Skeletal muscle tissue (tissue), 3 donors: ENCODE measurements at regions not wholly inside any gene's neighbourhood (a gene's known extent, or its start where the extent isn't known, plus 50 kb on each side); places are given as distances from the start of the nearest gene placed in this dataset.

ENCODE experiments used
- H3K27ac ChIP-seq: one replicate; pipeline ENCODE4 v1.7.0; 2013; ENCODE audit warnings: mild to moderate bottlenecking, low read depth, low read length, inconsistent platforms
- H3K27me3 ChIP-seq, 3 donors: one replicate each; pipeline ENCODE4 v1.7.0; 2013; ENCODE audit warnings: low read length in 3 of 3; ENCODE audit not compliant: control insufficient read depth in 3 of 3, insufficient read depth in 3 of 3
- H3K36me3 ChIP-seq, 3 donors: one replicate each; pipeline ENCODE4 v1.7.0; 2013; ENCODE audit warnings: low read length in 3 of 3; ENCODE audit not compliant: control insufficient read depth in 3 of 3, insufficient read depth in 3 of 3
- H3K4me1 ChIP-seq, 3 donors: one replicate each; pipeline ENCODE4 v1.7.0; 2013; ENCODE audit warnings: low read length in 3 of 3, mild to moderate bottlenecking in 3 of 3; ENCODE audit not compliant: control insufficient read depth in 3 of 3, insufficient read depth in 3 of 3
- H3K4me3 ChIP-seq, 3 donors: one replicate each; pipeline ENCODE4 v1.7.0; 2013; ENCODE audit warnings: low read length in 3 of 3
- H3K9ac ChIP-seq, 3 donors: one replicate each; pipeline ENCODE4 v1.7.0; 2013; ENCODE audit warnings: low read length in 3 of 3, mild to moderate bottlenecking in 3 of 3, moderate library complexity in 2 of 3, low read depth in 1 of 3
- H3K9me3 ChIP-seq, 3 donors: one replicate each; pipeline ENCODE4 v1.7.0; 2013; ENCODE audit warnings: low read length in 3 of 3; ENCODE audit not compliant: control insufficient read depth in 3 of 3
- donor health status: Osteomylitis.

DNA sequence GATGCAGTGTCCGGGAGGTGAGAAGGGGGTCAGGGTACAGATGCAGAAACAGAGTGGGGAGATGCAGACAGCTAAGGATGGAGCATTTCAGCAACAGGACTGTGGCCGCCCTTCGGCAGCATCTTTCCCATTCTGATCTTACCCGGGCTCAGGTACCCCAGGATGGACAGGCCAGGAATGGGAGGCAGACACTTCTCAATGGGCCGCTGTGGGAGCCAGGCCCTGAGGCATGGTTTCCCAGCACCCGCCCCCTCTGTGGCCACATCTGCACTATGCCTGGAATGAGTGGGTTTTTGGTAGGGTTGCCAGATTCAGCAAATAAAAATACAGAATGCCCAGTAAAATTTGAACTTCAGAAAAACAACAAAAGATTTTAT, 105.2 kb upstream of the CTBP2 start:
- Histone ChIP-seq H3K36me3 (no peaks in the 10 kb centered on the region), H3K4me3 (no peak overlapping the region), H3K9me3 (no peaks in the 10 kb centered on the region), H3K9ac (no peak overlapping the region), H3K4me1 (no peaks in the 10 kb centered on the region), H3K27ac (no peak overlapping the region), H3K27me3 (peaks cover 0 to 9% (median 5%) of the 10 kb centered on the region in 3 donors)

DNA sequence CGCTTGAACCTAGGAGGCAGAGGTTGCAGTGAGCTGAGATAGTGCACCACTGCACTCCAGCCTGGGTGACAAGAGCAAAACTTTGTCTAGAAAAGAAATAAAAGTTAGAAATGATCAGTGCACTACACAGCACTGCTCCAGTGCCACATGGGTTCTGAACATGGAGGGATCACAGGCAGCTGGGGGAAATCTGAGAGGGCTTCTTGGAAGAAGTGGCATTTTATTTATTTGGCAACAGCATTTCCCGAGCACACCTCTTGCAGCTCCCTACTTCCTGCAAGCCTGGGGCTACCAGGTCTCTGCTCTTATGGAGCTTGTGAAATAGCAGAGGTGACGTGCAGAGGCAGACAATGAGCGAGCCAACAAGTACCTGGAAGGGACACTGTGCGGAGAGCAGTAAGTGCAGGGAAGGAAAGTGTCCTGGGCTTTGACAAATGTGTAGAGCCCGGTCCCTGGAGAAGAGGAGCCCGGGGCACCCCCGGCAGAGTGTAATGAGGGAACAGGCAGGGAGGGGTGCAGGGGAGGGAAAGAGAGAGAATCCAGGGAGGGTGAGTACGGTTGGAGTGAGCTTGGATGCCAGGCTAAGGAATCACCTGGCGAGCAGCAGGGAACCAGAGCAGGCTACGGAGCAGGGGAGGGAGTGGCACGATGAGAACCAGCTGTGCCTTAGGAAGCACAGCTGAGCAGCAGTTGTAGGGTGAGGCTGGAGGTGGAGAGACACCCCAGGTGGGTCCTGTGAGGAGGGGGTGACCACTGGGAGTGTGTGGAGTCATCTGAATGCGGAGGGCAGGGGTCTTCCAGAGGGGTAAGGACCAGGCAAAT, 104.6 kb upstream of the CTBP2 start:
- Histone ChIP-seq H3K27me3 (peaks cover 0 to 6% (median 2%) of the 10 kb centered on the region in 3 donors), H3K9ac (no peak overlapping the region), H3K9me3 (no peaks in the 10 kb centered on the region), H3K4me3 (no peak overlapping the region), H3K4me1 (no peaks in the 10 kb centered on the region), H3K36me3 (no peaks in the 10 kb centered on the region), H3K27ac (no peak overlapping the region)

DNA sequence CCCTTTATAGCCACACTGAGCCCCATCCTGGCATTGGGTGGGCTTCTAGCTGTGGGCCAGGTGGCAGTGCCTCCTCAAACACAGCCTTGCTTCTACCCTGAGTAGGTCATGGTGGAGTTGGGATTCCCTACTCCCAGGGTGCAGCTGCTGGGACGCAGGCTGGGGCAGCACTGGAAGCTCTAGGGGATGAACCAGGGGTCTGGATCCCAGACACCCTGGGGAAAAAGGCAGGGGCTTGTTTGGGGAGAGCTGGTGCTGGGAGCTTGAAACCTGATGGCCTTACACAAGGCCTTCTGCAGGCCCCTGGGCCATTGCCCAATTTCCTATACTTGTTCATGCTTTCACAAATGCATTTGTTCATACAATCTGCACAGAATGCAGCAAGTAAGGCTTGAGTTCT, 103.7 kb upstream of the CTBP2 start:
- Histone ChIP-seq H3K9me3 (no peaks in the 10 kb centered on the region), H3K27me3 (peaks cover 0 to 4% (median 0%) of the 10 kb centered on the region in 3 donors), H3K36me3 (no peaks in the 10 kb centered on the region), H3K4me1 (no peaks in the 10 kb centered on the region), H3K4me3 (no peak overlapping the region), H3K27ac (no peak overlapping the region), H3K9ac (no peak overlapping the region)

DNA sequence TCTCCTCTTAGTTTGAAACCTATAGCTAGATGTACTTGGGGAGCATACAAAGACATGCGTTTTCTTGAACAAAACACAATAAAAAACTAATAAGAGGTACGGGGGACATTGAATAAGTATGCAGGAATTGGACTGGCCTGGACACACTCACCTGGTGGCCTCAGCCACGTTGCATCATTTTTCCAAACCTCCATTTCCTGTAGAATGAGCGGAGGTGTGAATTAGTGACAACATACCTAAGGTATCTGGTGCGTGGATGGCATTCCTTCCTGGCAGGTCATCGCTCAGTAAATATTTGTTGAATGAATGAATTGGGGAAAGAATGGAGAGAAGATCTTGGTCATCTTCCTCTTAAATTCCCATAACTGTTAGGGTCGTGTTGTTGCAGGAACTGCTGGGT, 103.2 kb upstream of the CTBP2 start:
- Histone ChIP-seq H3K9me3 (no peaks in the 10 kb centered on the region), H3K36me3 (no peaks in the 10 kb centered on the region), H3K4me3 (no peak overlapping the region), H3K27ac (no peak overlapping the region), H3K9ac (no peak overlapping the region), H3K4me1 (no peaks in the 10 kb centered on the region), H3K27me3 (peaks cover 0 to 4% (median 0%) of the 10 kb centered on the region in 3 donors)

DNA sequence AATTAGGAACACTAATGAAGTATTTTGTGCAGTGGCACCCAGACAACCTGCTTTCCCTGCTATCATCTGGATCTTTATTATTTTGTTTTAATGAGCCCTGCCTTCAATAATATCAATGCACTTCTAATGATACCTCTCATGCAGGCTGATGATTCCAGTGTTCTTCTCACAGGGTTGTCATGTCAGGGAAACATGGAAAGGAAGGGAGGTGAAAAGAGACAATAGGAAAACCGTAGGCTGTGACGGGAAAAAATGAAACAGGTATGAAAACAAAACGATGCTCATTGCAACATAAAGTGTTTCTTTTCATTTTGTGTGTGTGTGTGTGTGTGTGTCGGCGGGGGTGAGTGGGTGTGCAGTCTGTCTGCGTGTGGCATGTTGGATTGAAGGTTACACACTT, 102.6 kb upstream of the CTBP2 start:
- Histone ChIP-seq H3K4me1 (no peaks in the 10 kb centered on the region), H3K36me3 (no peaks in the 10 kb centered on the region), H3K9ac (no peak overlapping the region), H3K27ac (no peak overlapping the region), H3K4me3 (no peak overlapping the region), H3K9me3 (no peaks in the 10 kb centered on the region), H3K27me3 (peaks cover 0 to 4% (median 0%) of the 10 kb centered on the region in 3 donors)

DNA sequence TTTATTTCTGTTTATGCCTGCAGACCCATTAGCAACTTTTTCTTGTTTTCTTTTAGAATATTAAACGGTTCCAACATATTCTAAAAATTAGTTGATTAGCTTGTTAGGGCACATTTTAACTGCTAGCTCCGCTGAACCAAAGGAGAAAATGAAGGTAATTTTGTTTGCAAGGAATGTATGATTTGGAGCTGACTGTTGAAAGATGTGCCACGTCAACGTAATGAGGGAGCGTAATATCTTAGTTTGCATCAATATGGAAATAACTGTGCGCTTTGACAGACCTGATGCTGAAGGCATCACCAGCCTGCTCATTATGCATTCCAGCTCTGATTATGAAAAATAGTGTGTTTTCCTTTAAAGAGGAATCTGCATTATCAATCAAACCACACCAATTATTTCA, 102.0 kb upstream of the CTBP2 start:
- Histone ChIP-seq H3K36me3 (no peaks in the 10 kb centered on the region), H3K9ac (no peak overlapping the region), H3K4me3 (no peak overlapping the region), H3K4me1 (no peaks in the 10 kb centered on the region), H3K9me3 (no peaks in the 10 kb centered on the region), H3K27me3 (peaks cover 0 to 4% (median 0%) of the 10 kb centered on the region in 3 donors), H3K27ac (no peak overlapping the region)

DNA sequence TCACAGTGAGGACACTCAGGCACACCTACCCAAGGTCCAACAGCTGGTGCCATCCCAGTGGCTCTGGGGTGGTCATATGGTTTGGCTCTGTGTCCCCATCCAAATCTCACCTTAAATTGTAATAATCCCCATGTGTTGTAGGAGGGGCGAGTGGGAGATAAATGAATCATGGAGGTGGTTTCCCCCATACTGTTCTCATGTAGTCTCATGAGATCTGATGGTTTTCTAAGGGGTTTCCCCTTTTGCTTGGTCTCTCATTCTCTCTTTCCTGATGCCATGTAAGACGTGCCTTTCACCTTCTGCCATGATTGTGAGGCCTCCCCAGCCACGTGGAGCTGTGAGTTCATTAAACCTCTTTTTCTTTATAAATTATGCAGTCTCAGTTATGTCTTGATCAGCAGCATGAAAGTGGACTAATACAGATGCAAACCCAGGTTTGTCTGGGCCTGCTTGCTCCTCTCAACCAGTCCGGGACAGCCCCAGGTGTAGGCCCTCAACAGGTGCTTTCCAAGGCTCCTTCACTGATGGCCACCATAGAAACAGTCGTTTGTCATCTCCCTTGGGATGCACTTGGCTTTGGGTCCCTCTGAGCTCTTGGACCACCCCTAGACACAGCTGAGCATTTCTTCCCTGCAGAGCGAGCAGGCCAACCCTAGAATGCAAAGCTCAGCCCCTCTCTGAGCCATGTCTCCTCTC, 101.3 kb upstream of the CTBP2 start:
- Histone ChIP-seq H3K27me3 (peaks cover 0 to 4% (median 0%) of the 10 kb centered on the region in 3 donors), H3K4me1 (no peaks in the 10 kb centered on the region), H3K9me3 (no peaks in the 10 kb centered on the region), H3K36me3 (no peaks in the 10 kb centered on the region), H3K27ac (no peak overlapping the region), H3K9ac (no peak overlapping the region), H3K4me3 (no peak overlapping the region)

DNA sequence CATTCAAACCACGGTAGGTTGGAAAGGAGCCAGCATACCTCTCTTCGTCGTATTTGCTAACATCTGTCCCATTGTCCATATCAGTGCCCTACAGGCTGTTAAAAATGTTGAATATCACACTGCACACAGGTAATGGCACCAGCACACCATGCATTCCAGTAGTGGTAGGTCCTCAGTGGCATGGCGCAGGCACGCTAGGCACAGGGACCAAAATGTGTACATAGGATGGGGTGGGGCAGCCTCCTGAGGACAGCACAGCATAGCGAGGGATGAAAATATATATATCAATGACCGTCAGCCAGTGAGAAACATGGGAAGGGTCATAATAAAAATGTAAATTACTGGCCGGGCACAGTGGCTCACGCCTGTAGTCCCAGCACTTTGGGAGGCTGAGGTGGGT, 99.9 kb upstream of the CTBP2 start:
- no peak overlapping the region for H3K9ac ChIP-seq
- peaks cover 0 to 4% (median 0%) of the 10 kb centered on the region in 3 donors for H3K27me3 ChIP-seq
- H3K4me3 ChIP-seq: no peak overlapping the region
- no peaks in the 10 kb centered on the region for H3K36me3 ChIP-seq
- no peak overlapping the region for H3K27ac ChIP-seq
- H3K4me1 ChIP-seq: no peaks in the 10 kb centered on the region
- no peaks in the 10 kb centered on the region for H3K9me3 ChIP-seq

GRCh38 chr10:125259651-125260050, 99.3 kb upstream of the CTBP2 start:
- H3K4me3 ChIP-seq: no peak overlapping the region
- no peak overlapping the region for H3K9ac ChIP-seq
- H3K9me3 ChIP-seq: no peaks in the 10 kb centered on the region
- no peak overlapping the region for H3K27ac ChIP-seq
- H3K36me3 ChIP-seq: no peaks in the 10 kb centered on the region
- peaks cover 0 to 2% (median 0%) of the 10 kb centered on the region in 3 donors for H3K27me3 ChIP-seq
- no peaks in the 10 kb centered on the region for H3K4me1 ChIP-seq

DNA sequence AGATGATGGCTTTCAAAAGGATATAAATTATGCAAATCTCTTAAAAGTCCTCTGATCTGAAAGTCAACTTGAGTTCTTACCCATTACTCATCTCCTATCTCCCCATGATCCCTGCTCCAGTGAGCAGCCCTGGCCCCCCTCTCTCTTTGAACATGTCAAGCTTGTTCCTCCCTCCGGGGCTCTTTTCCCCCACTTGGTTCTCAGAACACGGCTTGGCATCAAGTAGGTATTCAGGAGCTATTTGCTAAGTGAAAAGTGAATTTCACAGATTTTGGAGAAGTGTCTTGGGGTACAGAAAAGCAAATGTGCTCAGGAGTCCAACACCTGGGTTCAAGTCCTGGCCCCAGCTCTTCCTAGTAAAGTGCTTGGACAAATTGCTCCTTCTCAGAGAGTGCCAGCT, 98.3 kb upstream of the CTBP2 start:
- Histone ChIP-seq H3K9me3 (no peaks in the 10 kb centered on the region), H3K4me1 (no peaks in the 10 kb centered on the region), H3K36me3 (no peaks in the 10 kb centered on the region), H3K27me3 (no peaks in the 10 kb centered on the region), H3K27ac (no peak overlapping the region), H3K9ac (no peak overlapping the region), H3K4me3 (no peak overlapping the region)
